Kidney (tissue), 13 donors: ENCODE measurements at regions not wholly inside any gene's neighbourhood (a gene's known extent, or its start where the extent isn't known, plus 50 kb on each side); places are given as distances from the start of the nearest gene placed in this dataset.

Source experiments
- DNase-seq, 5 donors: peaks; one replicate each; pipeline ENCODE4 v3.0.0-alpha.2; 2013 to 2020
- FAIRE-seq: peaks from 2 replicates; lab custom pipeline; 2012; peaks lifted over from hg19 to GRCh38; lab: Jason Lieb, UNC
- H3K27ac ChIP-seq, 2 donors: one replicate each; pipeline ENCODE4 v1.7.0; 2013; ENCODE audit warnings: low read depth in 2 of 2, low read length in 2 of 2, inconsistent platforms in 1 of 2
- H3K27me3 ChIP-seq: one replicate; pipeline ENCODE4 v1.7.1; 2013; ENCODE audit warnings: low read length, inconsistent platforms; ENCODE audit not compliant: control insufficient read depth, insufficient read depth
- H3K36me3 ChIP-seq, 3 donors: one replicate each; pipeline versions ENCODE4 v1.7.0 to v1.7.1; 2013; ENCODE audit warnings: low read length in 3 of 3, control low read depth in 1 of 3, inconsistent platforms in 1 of 3; ENCODE audit not compliant: insufficient read depth in 3 of 3, control insufficient read depth in 2 of 3
- H3K4me1 ChIP-seq, 3 donors: one replicate each; pipeline versions ENCODE4 v1.7.0 to v1.7.1; 2013; ENCODE audit warnings: low read length in 3 of 3, inconsistent platforms in 1 of 3, low read depth in 1 of 3; ENCODE audit not compliant: control insufficient read depth in 2 of 3, insufficient read depth in 2 of 3
- H3K4me3 ChIP-seq, 3 donors: one replicate each; pipeline versions ENCODE4 v1.7.0 to v1.8.1; 2013; ENCODE audit warnings: low read length in 3 of 3, control low read depth in 1 of 3, inconsistent platforms in 1 of 3
- H3K9ac ChIP-seq, 3 donors: one replicate each; pipeline versions ENCODE4 v1.7.0 to v1.7.1; 2013; ENCODE audit warnings: low read length in 3 of 3, control low read depth in 1 of 3, inconsistent platforms in 1 of 3
- H3K9me3 ChIP-seq, 3 donors: one replicate each; pipeline versions ENCODE4 v1.7.0 to v1.7.1; 2013; ENCODE audit warnings: low read length in 3 of 3, control low read depth in 1 of 3, inconsistent platforms in 1 of 3; ENCODE audit not compliant: control insufficient read depth in 2 of 3, insufficient read depth in 1 of 3
- CTCF ChIP-seq: IDR thresholded peaks from 3 replicates; pipeline ENCODE4 v1.5.1; 2012; ENCODE audit warnings: mild to moderate bottlenecking, moderate library complexity, borderline replicate concordance; ENCODE audit not compliant: insufficient read depth; ENCODE audit errors: extremely low read depth
- intact Hi-C: fragments of 100-400 bp; cut with DNase I; formaldehyde crosslinking; loops from one replicate; pipeline ENCODE4 v1.11.1; 2022
- donor health status: control.
- donor health status: control.
- donor health status: control.
- donor health status: control.
- donor health status: control.
- donor health status: DM: yes; HTN: yes; CAD: no.
- donor health status: Normal renal cell carcinoma (clear cell type).

DNA sequence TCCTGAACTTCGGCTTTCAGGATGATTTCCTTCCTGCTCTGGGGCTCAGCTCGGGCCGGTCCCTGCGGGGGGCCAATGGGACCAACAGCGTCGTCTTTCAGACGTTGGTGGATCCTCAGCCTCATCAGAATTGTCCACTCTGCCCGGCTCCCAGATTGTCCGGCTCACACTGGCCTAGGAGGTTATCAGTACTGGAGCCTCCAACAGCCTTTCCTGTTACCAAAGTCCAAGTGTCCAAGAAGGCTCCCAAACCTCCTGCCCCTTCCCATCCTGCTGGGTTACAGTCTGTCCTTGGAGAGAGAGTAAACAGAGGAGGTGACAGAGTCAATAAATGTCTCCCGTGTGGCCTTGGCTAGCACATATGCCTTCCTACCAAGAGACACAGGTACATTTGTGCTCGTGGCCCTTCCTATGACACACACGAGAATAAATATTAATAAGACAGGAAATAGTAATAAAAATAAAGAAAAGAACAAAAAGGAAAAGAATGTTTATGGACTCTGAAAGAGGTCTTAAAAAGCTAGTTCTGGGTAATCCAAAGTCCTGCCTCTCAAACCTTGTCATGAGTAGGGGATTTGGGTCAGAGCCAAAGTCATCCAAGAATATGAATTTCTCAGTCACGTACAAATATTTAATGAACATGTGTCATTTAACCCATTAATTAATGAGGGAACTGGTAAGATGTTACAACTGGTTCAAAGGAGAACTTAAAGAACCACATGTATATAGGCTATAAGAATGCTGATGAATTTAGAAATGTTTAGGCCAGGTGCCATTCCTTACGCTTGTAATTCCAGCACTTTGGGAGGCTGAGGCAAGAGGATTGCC, 80.8 kb upstream of the SLC2A1 start:
- no peaks in the 10 kb centered on the region for H3K36me3 ChIP-seq
- H3K27me3 ChIP-seq: no peaks in the 10 kb centered on the region
- DNase-seq (no peak), FAIRE-seq (no peak)
- intact Hi-C loops: no loop called here
- H3K9ac ChIP-seq: no peak overlapping the region
- H3K4me3 ChIP-seq: no peak overlapping the region
- no peaks in the 10 kb centered on the region for H3K9me3 ChIP-seq
- TF ChIP-seq CTCF: no peak
- peaks cover 0 to 5% (median 4%) of the 10 kb centered on the region in 3 donors for H3K4me1 ChIP-seq
- H3K27ac ChIP-seq: no peak overlapping the region

GRCh38 chr1:43038232-43038935, 79.7 kb upstream of the SLC2A1 start:
- no peak for DNase-seq
- H3K9me3 ChIP-seq: no peaks in the 10 kb centered on the region
- no peak for TF ChIP-seq CTCF
- intact Hi-C loops: no loop called here
- no peaks in the 10 kb centered on the region for H3K27me3 ChIP-seq
- no peak overlapping the region for H3K27ac ChIP-seq
- no peak overlapping the region for H3K4me3 ChIP-seq
- H3K9ac ChIP-seq: no peak overlapping the region
- H3K4me1 ChIP-seq: peaks cover 0 to 5% (median 4%) of the 10 kb centered on the region in 3 donors
- FAIRE-seq: no peak
- no peaks in the 10 kb centered on the region for H3K36me3 ChIP-seq

DNA sequence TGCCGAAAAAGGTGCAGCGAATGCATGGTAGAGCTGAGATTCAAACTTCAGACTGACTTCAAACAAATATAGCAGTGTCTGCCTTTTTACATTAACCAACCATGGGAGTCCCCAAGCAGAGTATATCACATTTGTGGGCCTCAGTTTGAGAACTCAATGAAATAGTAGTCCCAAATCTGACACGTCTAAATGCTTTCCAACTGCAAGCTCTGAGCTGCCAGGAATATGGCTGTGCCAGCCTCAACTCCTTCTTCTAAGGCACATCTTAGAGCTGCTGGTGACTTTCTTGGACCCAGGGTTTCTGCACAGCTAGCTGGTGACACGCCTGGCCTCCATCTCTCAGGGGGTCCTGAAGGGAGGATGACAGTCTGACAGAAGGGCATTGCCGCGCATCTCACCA, 78.8 kb upstream of the SLC2A1 start:
- Histone ChIP-seq H3K4me3 (no peak overlapping the region), H3K27ac (no peak overlapping the region), H3K9me3 (no peaks in the 10 kb centered on the region), H3K36me3 (no peaks in the 10 kb centered on the region), H3K9ac (no peak overlapping the region), H3K27me3 (no peaks in the 10 kb centered on the region), H3K4me1 (peaks cover 0 to 5% (median 4%) of the 10 kb centered on the region in 3 donors)
- TF ChIP-seq CTCF: no peak
- DNase-seq (no peak), FAIRE-seq (no peak)
- intact Hi-C loops: no loop called here
